Mucosa of gallbladder (tissue), 1 donor: ENCODE measurements at regions not wholly inside any gene's neighbourhood (a gene's known extent, or its start where the extent isn't known, plus 50 kb on each side); places are given as distances from the start of the nearest gene placed in this dataset.
"Not testable (repeated sequence)": the region's sequence is repeated elsewhere in the genome, so short reads cannot be mapped to it uniquely, and the experiment has no call there.

Source experiments
- DNase-seq: peaks from one replicate; pipeline ENCODE4 v3.0.0-alpha.2; 2020; ENCODE audit warnings: low spot score
- donor health status: DM: no; HTN: no; CAD: no.

GRCh38 chr2:15751477-15751876 is 159.8 kb downstream of the DDX1 start:
- no peak for DNase-seq

DNA sequence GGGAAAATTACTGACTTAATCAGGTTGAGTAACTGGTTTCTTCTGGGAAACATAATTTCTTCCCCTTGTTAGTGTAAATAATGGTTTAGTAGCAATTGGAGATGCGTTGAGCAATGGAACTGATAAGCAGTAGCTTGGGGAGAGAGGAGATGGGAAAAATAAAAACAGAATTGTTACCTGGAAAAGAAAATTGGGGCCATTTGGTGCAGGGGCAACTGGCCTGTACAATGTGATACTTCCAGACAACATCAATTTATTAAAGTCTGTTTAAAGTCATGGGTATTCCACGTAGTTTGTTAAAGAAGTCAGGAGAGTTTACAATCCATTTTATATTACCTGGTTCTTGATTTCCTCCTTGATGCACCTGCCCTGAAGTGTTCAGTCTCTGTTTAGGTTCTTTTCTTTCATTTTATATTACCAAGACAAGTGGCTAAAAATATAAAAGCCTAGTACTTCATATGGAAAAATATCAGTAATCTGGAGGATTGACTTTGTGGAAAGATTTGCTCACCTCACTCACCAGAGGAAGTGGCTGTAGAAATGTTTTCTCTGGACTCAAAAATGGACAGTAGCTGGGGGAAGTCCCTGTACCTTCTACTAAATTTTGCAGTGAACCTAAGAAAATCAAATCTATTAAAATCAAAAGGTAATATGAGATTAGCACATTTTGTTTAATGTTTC is 161.0 kb downstream of the DDX1 start:
- DNase-seq, result no peak

GRCh38 chr2:15753233-15753798 is 161.6 kb downstream of the DDX1 start:
- no peak for DNase-seq

- no peak for DNase-seq
Measured at GRCh38 chr2:15753811-15754702, 162.4 kb downstream of the DDX1 start.

DNA sequence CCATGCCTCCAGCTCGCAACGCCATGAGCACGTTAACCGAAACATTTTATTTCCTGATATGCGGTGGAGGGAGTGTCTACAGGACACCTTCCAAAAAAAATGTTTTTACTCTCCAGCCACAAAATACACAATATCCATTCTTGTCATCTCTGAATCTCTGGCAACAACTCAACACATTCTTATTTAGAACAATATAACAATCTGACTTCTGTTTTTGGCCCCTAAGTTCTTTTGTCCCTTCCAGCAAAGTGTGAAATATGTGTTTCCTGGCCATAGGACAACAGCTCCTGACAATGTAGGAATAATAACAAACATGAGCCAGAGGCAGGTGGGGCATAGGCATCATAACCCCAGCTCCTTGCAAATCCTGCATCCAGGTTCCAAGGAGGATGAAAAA is 163.0 kb downstream of the DDX1 start:
- no peak for DNase-seq

DNA sequence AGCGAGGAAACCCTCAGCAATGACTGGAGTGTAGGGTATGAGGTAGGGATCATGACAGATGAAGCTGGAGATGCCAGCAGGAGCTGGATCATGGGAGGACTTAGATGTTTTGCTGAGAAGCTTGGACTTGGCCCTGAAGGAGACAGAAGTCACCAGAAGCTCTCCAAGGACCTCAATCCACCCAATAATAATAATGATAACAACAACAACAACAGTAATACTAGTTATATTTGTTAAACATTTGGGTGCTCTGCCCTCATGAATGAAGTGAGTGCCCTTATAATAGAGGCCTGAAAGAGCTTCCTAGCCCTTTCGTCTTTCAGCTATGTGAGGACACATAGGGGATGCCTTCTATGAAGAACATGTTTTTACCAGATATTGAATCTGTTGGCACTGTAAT is 163.9 kb downstream of the DDX1 start:
- no peak for DNase-seq

GRCh38 chr2:15756011-15756550 is 164.4 kb downstream of the DDX1 start:
- no peak for DNase-seq

- no peak for DNase-seq
Measured at GRCh38 chr2:15756882-15757819, 165.5 kb downstream of the DDX1 start.

GRCh38 chr2:15757820-15758586 is 166.3 kb downstream of the DDX1 start:
- DNase-seq, result no peak

DNA sequence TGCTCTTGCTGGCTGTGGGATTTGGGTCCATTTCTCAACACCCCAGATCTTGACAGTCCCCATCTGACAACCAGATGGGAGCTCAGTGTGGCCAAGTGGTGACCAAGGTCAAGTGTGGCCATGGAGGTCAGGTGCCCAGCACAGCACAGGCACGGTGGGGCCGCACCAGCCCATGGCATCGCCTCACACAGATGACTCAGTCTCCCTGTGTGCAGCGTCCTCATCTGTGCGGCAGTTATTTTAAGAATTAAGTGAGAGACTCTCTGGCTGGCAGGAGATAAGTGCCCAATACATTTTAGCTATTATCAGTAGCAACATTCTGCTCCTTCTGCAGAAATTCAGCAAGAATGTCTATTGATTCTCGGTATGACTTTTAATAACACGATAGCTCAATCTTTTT is 167.2 kb downstream of the DDX1 start:
- no peak for DNase-seq

GRCh38 chr2:15759385-15759784 is 167.7 kb downstream of the DDX1 start:
- DNase-seq, result no peak

DNA sequence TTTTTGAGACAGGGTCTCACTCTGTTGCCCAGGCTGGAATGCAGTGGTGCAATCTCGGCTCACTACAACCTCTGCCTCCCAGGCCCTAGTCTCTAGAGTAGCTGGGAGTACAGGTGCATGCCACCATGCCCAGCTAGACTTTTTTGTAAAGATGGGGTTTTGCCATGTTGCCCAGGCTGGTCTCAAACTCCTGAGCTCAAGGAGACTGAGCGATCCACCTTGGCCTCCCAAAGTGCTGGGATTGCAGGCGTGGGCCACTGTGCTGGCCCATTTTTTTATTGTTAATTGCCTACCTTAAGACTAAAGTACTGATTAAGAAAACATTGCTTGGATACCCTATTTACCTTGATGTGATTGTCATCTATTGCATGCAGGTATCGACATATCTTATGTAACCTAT is 168.1 kb downstream of the DDX1 start:
- DNase-seq, result not testable (repeated sequence)

DNA sequence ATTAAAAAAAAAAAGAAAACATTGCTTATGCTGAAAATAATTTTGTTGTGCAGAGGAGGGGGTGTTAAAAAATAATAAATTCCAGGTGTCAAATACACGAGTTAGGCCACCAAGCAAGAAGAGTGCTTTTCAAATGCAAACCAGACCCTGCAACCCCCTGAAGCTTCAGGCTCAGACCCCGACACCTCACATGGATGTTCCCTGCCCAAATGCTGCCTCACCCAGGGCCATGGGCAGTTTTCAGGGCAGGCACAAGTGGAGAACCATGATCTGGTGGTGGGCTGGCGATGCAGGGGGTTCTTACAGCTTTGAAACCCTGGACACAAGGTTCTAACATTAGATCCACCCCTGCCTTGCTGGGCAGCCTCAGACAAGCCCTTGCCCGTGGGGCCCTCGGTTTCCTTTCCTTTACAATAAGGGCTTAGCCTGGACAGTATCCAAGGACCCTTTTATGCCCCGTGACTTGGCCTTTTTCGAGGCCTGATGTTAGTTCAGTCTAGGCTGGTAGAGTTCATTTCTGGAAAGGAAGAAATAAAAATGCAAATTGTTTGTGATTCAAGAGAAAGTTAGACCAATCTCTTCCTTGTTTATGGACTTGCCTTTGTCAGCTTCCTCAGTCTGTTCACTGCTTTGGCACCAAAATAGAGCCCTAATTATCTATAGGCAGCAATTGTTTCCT is 168.7 kb downstream of the DDX1 start:
- no peak for DNase-seq

- DNase-seq, result no peak
Measured at GRCh38 chr2:15761056-15761455, 169.4 kb downstream of the DDX1 start.

GRCh38 chr2:15761910-15762309 is 170.2 kb downstream of the DDX1 start:
- no peak for DNase-seq

GRCh38 chr2:15762449-15762848 is 170.8 kb downstream of the DDX1 start:
- no peak for DNase-seq

- no peak for DNase-seq
Measured at GRCh38 chr2:15763106-15763821, 171.6 kb downstream of the DDX1 start.

DNA sequence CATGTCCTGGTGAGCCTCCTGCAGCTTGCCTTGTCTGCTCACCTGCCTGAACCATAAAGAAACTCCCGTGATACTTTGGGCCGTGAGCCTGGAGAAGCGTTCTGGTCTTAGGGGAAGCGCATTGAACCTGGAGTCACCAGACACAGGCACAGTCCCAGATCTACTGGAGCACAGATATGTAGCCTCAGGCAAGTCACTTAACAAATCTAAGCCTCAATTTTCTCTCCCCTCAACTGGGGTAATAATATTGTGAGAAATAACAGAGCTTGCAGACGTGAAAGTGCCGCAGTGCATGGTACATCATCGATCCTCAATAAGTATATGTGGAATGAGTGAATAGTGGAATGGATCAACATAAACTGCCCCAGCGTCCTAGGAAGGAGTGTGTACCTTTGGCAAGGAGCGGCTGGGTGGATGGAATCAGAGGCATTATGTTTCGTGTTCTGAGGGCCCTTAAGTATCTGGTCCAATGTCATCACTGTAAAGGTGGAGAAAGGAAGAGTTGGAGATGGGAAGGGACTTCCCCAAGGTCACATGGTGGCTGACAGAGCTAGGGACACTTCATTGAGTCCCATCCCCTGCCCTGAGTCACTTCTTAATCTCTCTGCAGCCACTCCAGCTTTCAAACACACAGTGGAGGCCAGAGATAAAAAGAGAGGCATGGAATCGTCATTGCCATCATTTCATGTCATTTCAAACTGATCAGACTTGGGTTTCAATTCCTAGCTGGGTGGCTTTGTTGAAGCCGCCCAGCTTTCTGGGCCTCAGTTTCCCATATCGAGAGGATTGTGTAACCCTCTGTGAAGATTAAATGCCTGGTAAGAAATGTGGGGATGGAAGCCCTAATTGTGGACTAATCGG is 172.4 kb downstream of the DDX1 start:
- DNase-seq, result no peak

- DNase-seq, result no peak
Measured at GRCh38 chr2:15764683-15765011, 173.0 kb downstream of the DDX1 start.
